GM18951 (cell line): ENCODE measurements at regions not wholly inside any gene's neighbourhood (a gene's known extent, or its start where the extent isn't known, plus 50 kb on each side); places are given as distances from the start of the nearest gene placed in this dataset.

Experiments
- POLR2A ChIP-seq: IDR thresholded peaks from 4 replicates; pipeline ENCODE4 v1.6.1; 2011; ENCODE audit warnings: mild to moderate bottlenecking; ENCODE audit not compliant: insufficient read length, insufficient read depth; ENCODE audit errors: extremely low read depth
- in situ Hi-C: fragments of 300-500 bp; cut with MboI; formaldehyde crosslinking; loops from one replicate; pipeline ENCODE4 v1.12.0; 2022; ENCODE audit warnings: low sequenced_read_pairs, mixed read lengths, inconsistent platforms; ENCODE audit not compliant: unreplicated experiment

- in situ Hi-C loops: no loop called here
- no peak for TF ChIP-seq POLR2A
Measured at GRCh38 chr16:79402920-79403319, 197.6 kb downstream of the MAF start.

GRCh38 chr16:79402356-79402755, 198.2 kb downstream of the MAF start:
- no peak for TF ChIP-seq POLR2A
- in situ Hi-C loops: no loop called here

GRCh38 chr16:79401782-79402181, 198.8 kb downstream of the MAF start:
- in situ Hi-C loops: no loop called here
- no peak for TF ChIP-seq POLR2A

- in situ Hi-C loops: no loop called here
Measured at GRCh38 chr16:79401157-79401556, 199.4 kb downstream of the MAF start.

GRCh38 chr16:79400462-79401149, 199.9 kb downstream of the MAF start:
- no peak for TF ChIP-seq POLR2A

More at GRCh38 chr16:79401157-79401556, 199.4 kb downstream of the MAF start:
- no peak for TF ChIP-seq POLR2A

GRCh38 chr16:79395591-79395990, 204.9 kb downstream of the MAF start:
- in situ Hi-C loops: no loop called here
- no peak for TF ChIP-seq POLR2A

More at GRCh38 chr16:79400462-79401149, 199.9 kb downstream of the MAF start:
- in situ Hi-C loops: no loop called here

GRCh38 chr16:79394206-79394605, 206.3 kb downstream of the MAF start:
- no peak for TF ChIP-seq POLR2A
- in situ Hi-C loops: no loop called here

- in situ Hi-C loops: no loop called here
- no peak for TF ChIP-seq POLR2A
Measured at GRCh38 chr16:79393564-79393963, 207.0 kb downstream of the MAF start.

- TF ChIP-seq POLR2A: no peak
- in situ Hi-C loops: no loop called here
Measured at GRCh38 chr16:79393127-79393526, 207.4 kb downstream of the MAF start.

- TF ChIP-seq POLR2A: no peak
- in situ Hi-C loops: no loop called here
Measured at GRCh38 chr16:79392081-79392480, 208.5 kb downstream of the MAF start.

GRCh38 chr16:79391395-79391794, 209.1 kb downstream of the MAF start:
- TF ChIP-seq POLR2A: no peak
- in situ Hi-C loops: no loop called here

GRCh38 chr16:79390481-79391051, 210.0 kb downstream of the MAF start:
- no peak for TF ChIP-seq POLR2A
- in situ Hi-C loops: no loop called here

- in situ Hi-C loops: no loop called here
- no peak for TF ChIP-seq POLR2A
Measured at GRCh38 chr16:79388396-79388795, 212.1 kb downstream of the MAF start.

- no peak for TF ChIP-seq POLR2A
- in situ Hi-C loops: no loop called here
Measured at GRCh38 chr16:79386299-79386698, 214.2 kb downstream of the MAF start.
